ENCODE measurements at regions not wholly inside any gene's neighbourhood (a gene's known extent, or its start where the extent isn't known, plus 50 kb on each side); places are given as distances from the start of the nearest gene placed in this dataset.

DNA sequence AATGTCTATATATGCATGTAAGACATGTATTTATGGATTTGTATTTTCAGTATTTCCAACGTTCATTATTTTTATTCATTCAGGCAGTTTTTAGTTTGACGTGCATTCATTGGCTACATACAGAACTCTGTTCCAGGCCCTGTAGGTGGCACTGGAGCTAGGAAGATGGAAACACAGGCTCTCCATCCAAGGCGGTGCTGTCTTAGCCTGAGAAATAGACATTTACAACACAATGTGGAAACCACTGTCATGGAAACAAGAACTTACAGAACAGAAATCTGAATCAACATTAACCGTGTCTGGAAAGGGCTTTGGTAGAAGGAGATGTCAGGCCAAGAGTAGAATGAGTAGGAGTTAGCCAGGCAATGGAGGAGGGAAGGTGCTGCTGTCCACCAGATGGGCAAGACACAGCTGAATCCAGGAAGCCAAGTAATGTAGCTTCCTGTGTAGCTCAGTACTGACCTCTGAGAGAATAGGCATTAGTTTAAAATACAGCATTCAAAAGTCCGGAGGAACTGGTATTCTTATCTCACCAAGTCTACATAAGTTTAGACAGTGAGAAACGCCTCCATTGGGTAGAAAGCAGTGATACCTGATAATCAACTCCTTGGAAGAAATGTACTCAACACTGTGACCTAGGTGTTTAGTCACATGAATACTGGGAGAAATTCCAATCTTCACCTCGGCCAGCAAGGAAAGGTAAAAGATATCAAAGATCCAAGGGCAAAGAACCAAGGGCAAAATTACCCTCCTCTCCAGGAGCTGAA is 388.6 kb upstream of the CDH6 start:
- no peak overlapping the region for H3K4me3 ChIP-seq (replicated peaks; ENCODE audit: low read depth, low read length)
- TF ChIP-seq, protein P1, sequence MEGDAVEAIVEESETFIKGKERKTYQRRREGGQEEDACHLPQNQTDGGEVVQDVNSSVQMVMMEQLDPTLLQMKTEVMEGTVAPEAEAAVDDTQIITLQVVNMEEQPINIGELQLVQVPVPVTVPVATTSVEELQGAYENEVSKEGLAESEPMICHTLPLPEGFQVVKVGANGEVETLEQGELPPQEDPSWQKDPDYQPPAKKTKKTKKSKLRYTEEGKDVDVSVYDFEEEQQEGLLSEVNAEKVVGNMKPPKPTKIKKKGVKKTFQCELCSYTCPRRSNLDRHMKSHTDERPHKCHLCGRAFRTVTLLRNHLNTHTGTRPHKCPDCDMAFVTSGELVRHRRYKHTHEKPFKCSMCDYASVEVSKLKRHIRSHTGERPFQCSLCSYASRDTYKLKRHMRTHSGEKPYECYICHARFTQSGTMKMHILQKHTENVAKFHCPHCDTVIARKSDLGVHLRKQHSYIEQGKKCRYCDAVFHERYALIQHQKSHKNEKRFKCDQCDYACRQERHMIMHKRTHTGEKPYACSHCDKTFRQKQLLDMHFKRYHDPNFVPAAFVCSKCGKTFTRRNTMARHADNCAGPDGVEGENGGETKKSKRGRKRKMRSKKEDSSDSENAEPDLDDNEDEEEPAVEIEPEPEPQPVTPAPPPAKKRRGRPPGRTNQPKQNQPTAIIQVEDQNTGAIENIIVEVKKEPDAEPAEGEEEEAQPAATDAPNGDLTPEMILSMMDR (IDR thresholded peaks at IDR 0.05; ENCODE audit: low read length, missing control alignments), result peak; percentile 18
- peak; percentile 35 for DNase-seq (ENCODE audit: low read depth)

DNA sequence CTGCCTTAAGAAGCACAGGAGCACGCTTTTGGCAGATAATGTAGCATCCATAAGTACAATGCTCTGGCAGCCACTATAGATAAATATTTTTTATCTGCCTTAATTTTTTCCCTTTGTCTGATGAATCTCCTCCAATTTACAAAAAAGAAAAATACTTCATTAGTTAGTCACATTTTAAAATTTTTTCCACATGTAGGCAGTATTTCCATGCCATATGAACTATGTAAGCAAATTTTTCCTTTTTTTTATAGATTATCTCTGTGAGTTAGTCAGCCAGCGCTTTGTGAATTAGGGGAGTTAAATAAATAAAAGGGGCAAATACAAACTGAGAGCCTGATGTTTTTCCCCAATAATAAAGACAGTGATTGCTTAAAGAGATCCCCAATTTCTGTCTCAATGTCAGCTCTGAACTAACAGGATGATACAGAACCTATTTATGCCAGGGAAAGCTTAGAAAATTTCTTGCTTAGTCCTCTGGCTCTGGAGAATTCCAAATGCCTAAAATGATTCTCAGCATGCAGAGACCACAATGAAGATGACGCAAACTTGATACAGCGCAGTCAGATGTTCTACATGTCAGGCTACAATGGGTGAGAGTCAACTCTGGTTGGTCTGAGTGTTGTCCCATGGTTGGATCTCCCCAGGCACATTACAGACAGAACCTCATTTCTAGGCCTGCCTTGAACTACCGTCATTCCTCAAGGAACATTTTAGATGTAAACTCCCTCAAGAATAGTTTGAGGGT is 390.4 kb upstream of the CDH6 start:
- TF ChIP-seq, protein P1 (IDR thresholded peaks at IDR 0.05; ENCODE audit: low read length, missing control alignments), result no peak
- H3K4me3 ChIP-seq (replicated peaks; ENCODE audit: low read depth, low read length), result no peak overlapping the region
- no peak for DNase-seq (ENCODE audit: low read depth)

DNA sequence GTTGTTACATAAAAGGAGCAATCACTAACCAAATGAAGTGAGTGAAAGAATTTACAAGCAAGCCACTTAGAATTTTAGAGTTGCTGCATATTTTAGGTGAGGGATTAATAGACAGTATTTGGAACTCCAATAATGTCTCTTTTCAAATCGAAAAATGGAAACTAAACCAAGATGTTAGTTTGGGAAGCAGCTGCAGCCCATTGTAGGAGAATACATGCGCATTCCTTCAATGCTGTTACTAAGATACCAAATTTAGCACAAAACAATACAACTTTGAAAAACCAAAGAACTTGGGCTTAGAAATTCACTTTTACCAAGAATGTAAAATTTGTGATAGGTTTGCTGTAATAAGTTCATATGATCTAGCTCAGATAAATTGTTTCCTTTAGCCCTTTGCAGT is 411.8 kb upstream of the CDH6 start:
- DNase-seq (ENCODE audit: low read depth), result no peak
- no peak overlapping the region for H3K4me3 ChIP-seq (replicated peaks; ENCODE audit: low read depth, low read length)
- TF ChIP-seq, protein P1 (IDR thresholded peaks at IDR 0.05; ENCODE audit: low read length, missing control alignments), result no peak

DNA sequence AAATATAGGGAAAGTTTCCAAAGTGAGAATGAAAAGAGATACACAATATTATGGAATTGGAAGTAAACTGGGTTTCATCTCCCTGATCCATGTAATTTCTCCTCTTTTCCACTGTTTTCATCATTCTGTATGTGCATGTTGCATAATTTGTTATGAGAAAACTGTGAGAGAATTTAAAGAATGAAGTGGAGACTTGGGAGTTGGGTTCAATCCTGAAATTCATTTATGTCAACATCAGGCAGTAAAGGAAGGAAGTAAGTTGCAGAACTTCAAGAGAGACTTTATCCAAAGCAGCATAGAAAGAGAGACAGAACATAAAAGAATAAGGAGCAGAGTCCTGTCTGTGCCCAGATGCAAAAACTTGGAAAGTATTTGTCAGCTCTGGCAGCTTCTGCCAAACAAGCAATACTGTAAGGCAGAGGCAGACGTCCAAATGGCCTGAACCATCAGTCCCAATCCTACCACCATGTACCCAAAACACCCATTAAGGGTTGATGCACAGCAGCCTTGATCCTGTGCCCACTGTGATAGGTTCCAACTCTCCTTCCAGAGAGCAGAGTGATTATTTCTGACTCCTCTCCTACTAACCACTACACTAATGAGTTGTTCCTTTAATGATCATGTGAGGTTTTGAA is 425.3 kb upstream of the CDH6 start:
- H3K4me3 ChIP-seq (replicated peaks; ENCODE audit: low read depth, low read length), result no peak overlapping the region
- peak; percentile 10 for DNase-seq (ENCODE audit: low read depth)
- TF ChIP-seq, protein P1 (IDR thresholded peaks at IDR 0.05; ENCODE audit: low read length, missing control alignments), result no peak

DNA sequence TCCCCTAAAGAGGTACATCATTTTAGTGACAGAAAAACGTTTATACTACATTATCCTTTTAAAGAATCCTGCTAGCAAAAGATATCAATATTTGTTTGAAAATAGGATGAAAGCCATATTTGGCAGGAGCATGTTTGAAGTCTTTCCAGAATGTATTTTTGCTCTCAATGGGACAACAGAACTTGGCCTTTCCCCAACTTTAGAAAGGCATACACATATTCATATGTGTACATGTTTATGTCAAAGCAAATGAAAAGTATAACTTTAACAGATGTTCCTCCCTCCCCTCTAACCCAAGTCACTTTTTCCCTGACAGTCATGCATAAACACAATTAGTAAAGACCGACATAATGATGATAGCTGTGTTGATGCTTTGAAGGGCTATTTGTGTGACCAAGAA is 427.8 kb upstream of the CDH6 start:
- no peak for DNase-seq (ENCODE audit: low read depth)
- no peak overlapping the region for H3K4me3 ChIP-seq (replicated peaks; ENCODE audit: low read depth, low read length)
- TF ChIP-seq, protein P1 (IDR thresholded peaks at IDR 0.05; ENCODE audit: low read length, missing control alignments), result no peak

DNA sequence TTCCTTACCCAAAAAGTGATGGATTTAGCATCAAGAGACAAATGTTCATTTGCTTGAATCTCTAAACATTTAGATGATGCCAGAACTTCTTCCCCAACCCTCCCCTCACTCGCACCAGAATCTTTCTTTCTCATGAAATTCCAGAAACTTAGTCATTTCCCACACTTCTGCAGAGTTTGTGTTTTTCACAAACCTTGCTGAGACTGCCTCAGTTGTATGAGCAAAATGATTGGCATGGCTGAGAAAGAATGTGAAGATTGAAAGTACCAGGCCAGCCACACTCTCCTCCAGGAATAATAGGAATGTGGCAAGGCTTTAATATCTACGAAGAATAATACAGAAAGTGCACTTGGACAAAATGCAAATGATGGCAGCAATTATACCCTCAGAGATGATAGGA is 428.3 kb upstream of the CDH6 start:
- DNase-seq (ENCODE audit: low read depth), result peak; percentile 37
- TF ChIP-seq, protein P1 (IDR thresholded peaks at IDR 0.05; ENCODE audit: low read length, missing control alignments), result no peak
- H3K4me3 ChIP-seq (replicated peaks; ENCODE audit: low read depth, low read length), result no peak overlapping the region

All from fibroblast of pulmonary artery (primary cell).